CD4-positive, alpha-beta memory T cell (primary cell): ENCODE measurements at regions not wholly inside any gene's neighbourhood (a gene's known extent, or its start where the extent isn't known, plus 50 kb on each side); places are given as distances from the start of the nearest gene placed in this dataset.

Experiments
- CTCF ChIA-PET: fragments of 350-600 bp; sonication (Branson Sonifier 250); formaldehyde crosslinking; loops from one replicate; lab custom pipeline; 2021; ENCODE audit warnings: inconsistent platforms; ENCODE audit not compliant: partially characterized antibody; lab: Charles Lee
- POLR2A ChIA-PET: fragments of 350-600 bp; sonication (Branson Sonifier 250); formaldehyde crosslinking; loops from one replicate; lab custom pipeline; 2021; ENCODE audit not compliant: partially characterized antibody; lab: Charles Lee
- DNase-seq, 5 donors: peaks; one replicate each; pipeline versions ENCODE4 v3.0.0 to v3.0.0-alpha.2; 2020 to 2022; ENCODE audit warnings: mixed read lengths in 1 of 5
- H3K27ac ChIP-seq: one replicate; pipeline ENCODE4 v1.7.0; 2013; ENCODE audit warnings: low read depth, low read length
- H3K27me3 ChIP-seq: 2 replicates; pipeline ENCODE4 v1.7.0; 2013; ENCODE audit warnings: mild to moderate bottlenecking, low read length, moderate library complexity; ENCODE audit not compliant: insufficient read depth
- H3K36me3 ChIP-seq: 2 replicates; pipeline ENCODE4 v1.7.0; 2013; ENCODE audit warnings: mild to moderate bottlenecking, low read length, moderate library complexity; ENCODE audit not compliant: insufficient read depth
- H3K4me1 ChIP-seq: 2 replicates; pipeline ENCODE4 v1.7.0; 2013; ENCODE audit warnings: mild to moderate bottlenecking, low read length, moderate library complexity; ENCODE audit not compliant: insufficient read depth
- H3K4me3 ChIP-seq, 2 donors: one replicate each; pipeline ENCODE4 v1.7.0; 2013; ENCODE audit warnings: low read length in 2 of 2, mild to moderate bottlenecking in 1 of 2
- H3K9me3 ChIP-seq, 2 donors: one replicate each; pipeline ENCODE4 v1.7.0; 2013; ENCODE audit warnings: low read length in 2 of 2, control low read depth in 1 of 2; ENCODE audit not compliant: control insufficient read depth in 1 of 2
- H3K27ac Mint-ChIP-seq, 7 donors: one replicate each; pipeline ENCODE4 v1.8.0; 2020 to 2021; ENCODE audit warnings: mixed read lengths in 7 of 7, mild to moderate bottlenecking in 6 of 7, inconsistent platforms in 3 of 7, moderate library complexity in 3 of 7
- H3K27me3 Mint-ChIP-seq, 2 donors: one replicate each; pipeline ENCODE4 v1.8.0; 2020 to 2021; ENCODE audit warnings: mixed read lengths in 2 of 2
- H3K36me3 Mint-ChIP-seq, 2 donors: one replicate each; pipeline ENCODE4 v1.8.0; 2020 to 2021; ENCODE audit warnings: mixed read lengths in 2 of 2, inconsistent platforms in 1 of 2, mild to moderate bottlenecking in 1 of 2
- H3K4me1 Mint-ChIP-seq, 4 donors: one replicate each; pipeline ENCODE4 v1.8.0; 2020 to 2021; ENCODE audit warnings: mixed read lengths in 4 of 4, mild to moderate bottlenecking in 1 of 4
- H3K4me3 Mint-ChIP-seq, 8 donors: one replicate each; pipeline ENCODE4 v1.8.0; 2020 to 2021; ENCODE audit warnings: mixed read lengths in 8 of 8, mild to moderate bottlenecking in 7 of 8, moderate library complexity in 6 of 8, inconsistent platforms in 3 of 8
- H3K9me3 Mint-ChIP-seq, 8 donors: one replicate each; pipeline ENCODE4 v1.8.0; 2020 to 2021; ENCODE audit warnings: mixed read lengths in 8 of 8, mild to moderate bottlenecking in 5 of 8, inconsistent platforms in 3 of 8, moderate library complexity in 1 of 8
- intact Hi-C: fragments of 100-400 bp; cut with micrococcal nuclease; formaldehyde crosslinking; loops from one replicate; pipeline ENCODE4 v1.15.1; 2023

DNA sequence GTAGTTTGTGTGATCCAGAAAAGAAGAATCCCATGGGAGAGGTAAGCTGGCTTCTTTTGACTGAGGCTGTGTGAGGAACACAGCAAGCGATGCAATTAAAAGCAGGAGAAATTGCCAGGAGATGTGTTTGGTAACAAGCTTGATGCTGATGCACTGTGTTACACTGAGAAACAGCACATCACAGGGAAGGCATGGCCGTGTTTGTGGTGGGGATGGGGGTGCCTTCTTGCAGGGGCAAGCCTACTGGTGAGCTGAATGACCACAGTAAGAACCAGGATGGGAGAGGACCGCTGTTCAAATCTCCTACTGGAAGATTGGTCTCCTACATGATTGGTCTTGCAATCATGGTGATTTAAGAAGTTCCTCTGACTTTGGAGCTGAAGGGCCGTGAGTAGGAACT lies 477.7 kb upstream of the HS6ST1 start:
- intact Hi-C loops, result no loop called here
- DNase-seq, result no peak
- POLR2A ChIA-PET, result no interaction called here
- H3K4me1 Mint-ChIP-seq, result no peaks in the 10 kb centered on the region
- peaks cover 0 to 6% of the 10 kb centered on the region in 2 donors for H3K27me3 Mint-ChIP-seq
- Histone ChIP-seq H3K27ac (no peak overlapping the region), H3K9me3 (no peaks in the 10 kb centered on the region), H3K4me1 (no peaks in the 10 kb centered on the region), H3K27me3 (no peaks in the 10 kb centered on the region), H3K36me3 (no peaks in the 10 kb centered on the region), H3K4me3 (no peak overlapping the region)
- H3K36me3 Mint-ChIP-seq, result no peaks in the 10 kb centered on the region
- H3K27ac Mint-ChIP-seq, result no peak overlapping the region
- H3K4me3 Mint-ChIP-seq, result no peak overlapping the region
- CTCF ChIA-PET, result no interaction called here
- H3K9me3 Mint-ChIP-seq, result peaks cover 0 to 3% (median 0%) of the 10 kb centered on the region in 8 donors

DNA sequence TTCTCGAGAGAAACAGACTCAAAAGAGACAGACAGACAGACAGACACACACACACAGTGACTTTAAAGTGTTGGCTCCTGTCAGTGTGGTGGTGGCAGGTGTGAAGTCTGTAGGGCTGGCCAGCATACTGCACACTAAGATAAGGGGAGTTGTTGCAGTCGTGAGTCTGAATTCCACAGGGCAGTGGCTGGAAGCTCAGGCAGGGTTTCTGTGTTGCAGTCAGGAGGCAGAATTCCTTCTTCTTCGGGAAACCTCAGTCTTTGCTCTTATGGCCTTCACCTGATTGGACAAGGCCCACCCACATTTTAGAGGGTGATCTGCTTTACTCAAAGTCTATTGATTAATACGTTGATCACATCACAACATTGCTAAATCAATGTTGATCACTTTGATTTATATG lies 478.4 kb upstream of the HS6ST1 start:
- H3K4me1 Mint-ChIP-seq, result no peaks in the 10 kb centered on the region
- H3K27ac Mint-ChIP-seq, result no peak overlapping the region
- ChIA-PET CTCF (no interaction called here), POLR2A (no interaction called here)
- H3K36me3 Mint-ChIP-seq, result no peaks in the 10 kb centered on the region
- no peak overlapping the region for H3K4me3 Mint-ChIP-seq
- no peaks in the 10 kb centered on the region for H3K4me1 ChIP-seq
- no peaks in the 10 kb centered on the region for H3K27me3 ChIP-seq
- H3K9me3 ChIP-seq, result no peaks in the 10 kb centered on the region
- H3K27me3 Mint-ChIP-seq, result peaks cover 0 to 6% of the 10 kb centered on the region in 2 donors
- no peak overlapping the region for H3K4me3 ChIP-seq
- no peak overlapping the region for H3K27ac ChIP-seq
- intact Hi-C loops, result no loop called here
- no peak for DNase-seq
- H3K36me3 ChIP-seq, result no peaks in the 10 kb centered on the region
- H3K9me3 Mint-ChIP-seq, result peaks cover 0 to 3% (median 0%) of the 10 kb centered on the region in 8 donors

DNA sequence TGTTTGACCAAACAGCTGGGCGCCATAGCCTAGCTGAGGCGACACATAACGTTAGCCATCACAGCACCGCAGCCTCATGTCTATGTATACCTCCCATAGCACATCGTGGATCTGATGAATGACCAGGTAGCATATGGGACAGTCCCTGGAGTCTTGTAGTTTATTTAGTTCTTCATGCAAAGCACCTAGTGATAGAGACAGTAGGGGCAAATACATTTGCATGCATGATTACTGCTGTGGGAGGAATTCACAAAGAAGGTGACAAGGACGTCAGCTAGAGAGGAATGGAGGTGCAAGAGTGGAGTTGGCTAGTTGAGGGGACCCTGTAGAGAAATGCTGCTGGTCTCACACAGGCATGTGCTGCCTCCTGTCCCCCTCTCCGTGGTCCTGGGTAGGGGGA lies 478.9 kb upstream of the HS6ST1 start:
- Histone ChIP-seq H3K4me1 (no peaks in the 10 kb centered on the region), H3K36me3 (no peaks in the 10 kb centered on the region), H3K27me3 (no peaks in the 10 kb centered on the region), H3K27ac (no peak overlapping the region), H3K9me3 (no peaks in the 10 kb centered on the region), H3K4me3 (no peak overlapping the region)
- H3K9me3 Mint-ChIP-seq, result peaks cover 0 to 3% (median 0%) of the 10 kb centered on the region in 8 donors
- POLR2A ChIA-PET, result no interaction called here
- CTCF ChIA-PET, result no interaction called here
- intact Hi-C loops, result no loop called here
- H3K27ac Mint-ChIP-seq, result no peak overlapping the region
- H3K27me3 Mint-ChIP-seq, result peaks cover 0 to 6% of the 10 kb centered on the region in 2 donors
- DNase-seq, result no peak
- no peaks in the 10 kb centered on the region for H3K4me1 Mint-ChIP-seq
- no peak overlapping the region for H3K4me3 Mint-ChIP-seq
- H3K36me3 Mint-ChIP-seq, result no peaks in the 10 kb centered on the region

DNA sequence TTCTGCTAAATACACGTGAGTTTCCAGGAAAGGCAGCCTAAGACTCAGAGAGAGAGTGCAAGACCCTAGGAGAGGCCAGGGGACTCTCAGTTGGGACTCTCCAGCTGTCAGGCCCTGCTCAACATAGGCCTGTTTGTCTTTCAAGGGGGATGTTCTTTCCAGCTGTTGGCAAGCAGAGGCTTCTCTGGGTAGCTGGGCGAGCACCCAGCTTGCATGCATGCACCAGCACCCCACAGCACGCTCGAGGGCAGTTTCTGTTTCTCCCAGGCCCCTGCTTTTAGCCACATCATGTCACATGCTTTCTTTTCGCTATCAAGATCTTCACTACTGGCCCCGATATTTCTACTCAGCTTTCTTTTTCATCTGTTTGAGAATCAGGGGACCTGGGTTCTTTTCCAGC lies 479.3 kb upstream of the HS6ST1 start:
- CTCF ChIA-PET, result no interaction called here
- no peak overlapping the region for H3K4me3 Mint-ChIP-seq

DNA sequence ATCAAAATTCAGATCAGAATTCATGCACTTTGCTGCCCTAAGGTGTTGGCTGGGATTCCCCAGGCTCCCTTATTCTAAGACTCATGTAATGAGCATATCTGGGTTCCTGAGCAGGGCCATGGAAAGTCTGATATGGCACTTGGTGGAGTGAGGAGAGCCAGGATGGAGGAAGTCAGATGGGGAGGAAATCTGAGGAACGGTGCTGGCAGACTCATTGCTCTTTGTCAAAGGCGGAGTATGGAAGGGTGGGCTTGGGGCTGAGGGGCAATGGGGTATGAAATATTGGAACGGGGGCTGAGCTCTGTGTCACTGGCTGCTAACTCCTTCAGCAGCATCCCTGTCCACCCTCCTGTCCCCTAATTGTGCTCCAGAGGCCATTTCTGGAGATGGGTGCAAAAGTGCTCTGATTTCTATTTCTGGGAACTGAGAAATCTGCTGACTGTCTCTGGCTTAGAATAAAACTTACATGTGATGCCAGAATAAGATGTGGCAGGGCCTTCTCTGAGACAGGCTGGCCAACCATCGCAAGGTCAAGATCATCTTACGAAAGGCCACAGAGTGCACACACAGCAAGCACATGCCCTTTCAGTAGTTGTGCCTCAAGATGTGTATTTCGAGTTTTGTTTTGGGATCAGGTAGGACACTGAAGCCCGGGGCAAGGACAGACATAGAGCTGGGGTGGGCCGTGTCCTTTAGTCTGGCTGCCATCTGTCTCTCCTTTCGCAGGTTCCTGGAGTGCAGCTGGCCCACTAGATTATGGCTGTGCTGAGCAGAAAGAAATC lies 480.0 kb upstream of the HS6ST1 start:
- CTCF ChIA-PET, result no interaction called here
- DNase-seq, result no peak
- no peak overlapping the region for H3K27ac Mint-ChIP-seq
- H3K9me3 Mint-ChIP-seq, result peaks cover 0 to 3% (median 0%) of the 10 kb centered on the region in 8 donors
- H3K36me3 ChIP-seq, result no peaks in the 10 kb centered on the region
- no peaks in the 10 kb centered on the region for H3K9me3 ChIP-seq
- H3K4me3 Mint-ChIP-seq, result no peak overlapping the region
- intact Hi-C loops, result no loop called here
- H3K36me3 Mint-ChIP-seq, result no peaks in the 10 kb centered on the region
- peaks cover 0 to 6% of the 10 kb centered on the region in 2 donors for H3K27me3 Mint-ChIP-seq
- H3K27me3 ChIP-seq, result no peaks in the 10 kb centered on the region
- H3K4me3 ChIP-seq, result no peak overlapping the region
- POLR2A ChIA-PET, result no interaction called here
- no peak overlapping the region for H3K27ac ChIP-seq
- H3K4me1 Mint-ChIP-seq, result no peaks in the 10 kb centered on the region
- H3K4me1 ChIP-seq, result no peaks in the 10 kb centered on the region

More for the DNA sequence above, 479.3 kb upstream of the HS6ST1 start:
- intact Hi-C loops, result no loop called here
- Histone ChIP-seq H3K4me3 (no peak overlapping the region), H3K9me3 (no peaks in the 10 kb centered on the region), H3K4me1 (no peaks in the 10 kb centered on the region), H3K36me3 (no peaks in the 10 kb centered on the region), H3K27me3 (no peaks in the 10 kb centered on the region), H3K27ac (no peak overlapping the region)
- peaks cover 0 to 6% of the 10 kb centered on the region in 2 donors for H3K27me3 Mint-ChIP-seq
- POLR2A ChIA-PET, result no interaction called here
- H3K4me1 Mint-ChIP-seq, result no peaks in the 10 kb centered on the region
- H3K9me3 Mint-ChIP-seq, result peaks cover 0 to 3% (median 0%) of the 10 kb centered on the region in 8 donors
- H3K36me3 Mint-ChIP-seq, result no peaks in the 10 kb centered on the region
- no peak for DNase-seq
- no peak overlapping the region for H3K27ac Mint-ChIP-seq

DNA sequence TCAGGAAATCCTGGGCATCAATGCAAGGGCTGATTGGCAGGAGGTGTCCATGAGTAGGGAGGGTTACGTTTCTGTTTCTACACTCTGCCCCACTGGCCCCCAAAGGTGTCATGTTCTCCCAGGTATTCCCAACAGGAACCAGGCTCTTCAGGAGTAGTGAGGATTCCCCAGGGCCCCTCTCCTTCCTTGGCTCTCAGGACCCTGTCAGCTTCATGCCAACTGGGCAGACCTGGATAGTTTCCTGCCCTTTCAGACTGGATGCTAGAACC lies 480.6 kb upstream of the HS6ST1 start:
- DNase-seq, result no peak
- ChIA-PET CTCF (no interaction called here), POLR2A (no interaction called here)
- H3K4me3 ChIP-seq, result no peak overlapping the region
- Mint-ChIP-seq H3K4me3 (no peak overlapping the region), H3K36me3 (no peaks in the 10 kb centered on the region), H3K4me1 (no peaks in the 10 kb centered on the region), H3K27me3 (peaks cover 0 to 6% of the 10 kb centered on the region in 2 donors), H3K27ac (no peak overlapping the region), H3K9me3 (peaks cover 0 to 3% (median 0%) of the 10 kb centered on the region in 8 donors)
- no peaks in the 10 kb centered on the region for H3K9me3 ChIP-seq
- no peaks in the 10 kb centered on the region for H3K36me3 ChIP-seq
- intact Hi-C loops, result no loop called here
- no peaks in the 10 kb centered on the region for H3K4me1 ChIP-seq
- no peaks in the 10 kb centered on the region for H3K27me3 ChIP-seq
- H3K27ac ChIP-seq, result no peak overlapping the region

DNA sequence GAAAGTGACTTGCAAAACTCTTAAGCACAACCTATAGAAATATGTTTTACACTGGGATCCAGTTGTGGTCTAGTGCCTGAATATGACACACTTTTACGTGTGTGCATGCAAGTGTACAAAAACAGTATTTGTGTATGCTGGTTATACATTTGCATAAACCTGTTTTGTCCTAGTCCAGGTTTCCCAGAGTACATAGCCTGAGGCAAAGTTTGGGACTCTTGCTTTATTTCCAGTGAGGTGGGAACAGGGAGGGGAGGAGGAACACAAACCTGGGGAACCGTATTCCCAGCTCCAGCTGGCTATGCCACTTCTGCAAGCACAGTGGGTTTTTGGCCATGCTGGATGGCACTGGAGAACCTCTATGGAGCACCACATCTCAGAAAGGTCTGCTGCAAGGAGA lies 481.1 kb upstream of the HS6ST1 start:
- Mint-ChIP-seq H3K36me3 (no peaks in the 10 kb centered on the region), H3K9me3 (peaks cover 0 to 3% (median 0%) of the 10 kb centered on the region in 8 donors), H3K27me3 (peaks cover 0 to 6% of the 10 kb centered on the region in 2 donors), H3K27ac (no peak overlapping the region), H3K4me1 (no peaks in the 10 kb centered on the region), H3K4me3 (no peak overlapping the region)
- ChIA-PET CTCF (no interaction called here), POLR2A (no interaction called here)
- intact Hi-C loops, result no loop called here
- Histone ChIP-seq H3K4me1 (no peaks in the 10 kb centered on the region), H3K4me3 (no peak overlapping the region), H3K27me3 (no peaks in the 10 kb centered on the region), H3K27ac (no peak overlapping the region), H3K36me3 (no peaks in the 10 kb centered on the region), H3K9me3 (no peaks in the 10 kb centered on the region)
- DNase-seq, result no peak
